Activated CD4-positive, alpha-beta T cell treated with anti-CD3 and anti-CD28 coated beads for 1 hour (primary cell): ENCODE measurements at regions not wholly inside any gene's neighbourhood (a gene's known extent, or its start where the extent isn't known, plus 50 kb on each side); places are given as distances from the start of the nearest gene placed in this dataset.

Source experiments
- DNase-seq: peaks from one replicate; pipeline ENCODE4 v3.0.0-alpha.2; 2020

DNA sequence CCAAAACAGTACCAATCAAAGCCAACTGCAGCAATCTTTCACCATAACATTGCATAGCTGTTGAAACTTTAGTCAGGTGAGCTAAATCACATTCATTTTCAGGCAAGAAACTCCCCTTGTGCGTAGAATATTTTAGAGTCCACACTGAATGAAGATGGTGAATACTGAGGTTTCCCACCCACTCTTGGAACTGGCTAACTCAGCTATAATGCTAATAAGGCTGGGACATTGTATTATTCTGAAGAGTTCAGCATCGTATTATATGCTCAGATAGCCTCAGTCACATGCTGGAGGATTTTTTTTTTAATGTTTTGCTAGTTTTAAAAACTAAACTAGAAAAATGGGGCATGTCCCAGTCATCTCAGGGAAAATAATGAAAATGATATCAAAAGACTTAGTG is 352.3 kb upstream of the FMN2 start:
- DNase-seq = no peak

DNA sequence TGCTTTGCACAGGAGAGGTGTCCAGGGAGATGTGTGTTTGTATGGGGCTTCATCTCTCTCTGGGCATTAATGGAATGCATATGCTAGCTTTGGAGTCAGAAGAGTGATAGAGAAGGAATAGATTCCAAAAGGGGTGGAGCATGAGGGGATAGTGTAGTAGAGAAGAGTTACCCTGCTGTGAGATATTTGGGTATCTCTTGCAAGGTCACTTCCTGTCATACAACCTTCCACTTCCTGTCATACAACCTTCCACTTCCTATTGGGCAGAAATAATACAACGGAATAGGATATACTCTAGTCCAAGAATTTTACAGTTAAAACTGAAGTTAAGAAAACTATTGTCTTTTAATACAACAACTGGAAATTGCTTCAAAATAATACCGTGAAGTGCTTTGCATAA is 351.8 kb upstream of the FMN2 start:
- DNase-seq = no peak

DNA sequence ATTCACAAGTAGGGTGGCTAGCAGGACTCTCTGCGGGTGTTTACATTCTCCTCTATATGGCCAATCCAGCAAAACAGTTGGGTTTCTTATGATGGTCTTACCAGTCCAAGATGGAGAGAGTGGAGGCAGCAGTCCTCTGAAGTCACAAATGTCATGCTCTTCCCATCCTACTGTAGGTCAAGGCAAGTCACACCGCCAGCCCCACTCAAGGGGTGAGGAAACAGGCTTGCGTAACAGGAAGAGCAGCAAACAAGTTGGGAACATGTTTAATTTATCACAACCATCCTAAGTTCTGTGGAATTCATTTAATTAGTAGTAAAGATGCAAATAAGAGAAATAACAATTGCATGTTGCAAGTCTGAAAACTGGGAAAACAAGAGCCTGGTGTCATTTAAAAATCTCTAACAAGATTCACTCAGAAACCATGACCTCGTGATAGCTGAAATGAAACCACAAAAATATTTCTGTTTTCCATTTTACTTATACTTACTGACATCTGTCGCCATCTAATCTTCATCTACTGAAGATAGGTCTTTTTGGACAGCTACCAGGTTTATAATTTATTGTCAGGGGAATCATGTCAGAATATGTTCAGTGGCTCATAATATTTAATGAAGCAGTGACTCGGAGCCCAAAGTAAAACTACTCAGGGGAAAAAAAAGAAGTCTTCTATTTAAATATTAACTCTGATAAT is 349.1 kb upstream of the FMN2 start:
- DNase-seq = no peak

DNA sequence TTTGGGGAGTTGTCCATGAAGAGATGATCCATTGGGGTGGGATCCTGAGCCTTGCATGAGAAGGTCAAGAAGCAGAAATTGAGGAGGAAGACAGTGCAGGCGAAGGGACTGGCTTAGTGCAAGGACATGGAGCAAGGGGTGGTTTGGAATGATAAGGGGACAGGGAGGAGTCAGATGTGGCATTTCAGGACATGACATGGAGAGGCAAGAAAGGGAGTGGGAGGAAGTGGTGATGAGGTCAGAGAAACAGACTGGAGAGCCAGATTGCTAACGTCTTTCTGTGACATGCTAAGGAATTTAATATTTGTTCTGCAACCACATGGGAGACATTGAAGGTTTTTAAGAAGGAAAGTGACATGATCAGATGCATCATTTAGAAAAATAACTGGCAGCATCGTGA is 346.8 kb upstream of the FMN2 start:
- no peak for DNase-seq

DNA sequence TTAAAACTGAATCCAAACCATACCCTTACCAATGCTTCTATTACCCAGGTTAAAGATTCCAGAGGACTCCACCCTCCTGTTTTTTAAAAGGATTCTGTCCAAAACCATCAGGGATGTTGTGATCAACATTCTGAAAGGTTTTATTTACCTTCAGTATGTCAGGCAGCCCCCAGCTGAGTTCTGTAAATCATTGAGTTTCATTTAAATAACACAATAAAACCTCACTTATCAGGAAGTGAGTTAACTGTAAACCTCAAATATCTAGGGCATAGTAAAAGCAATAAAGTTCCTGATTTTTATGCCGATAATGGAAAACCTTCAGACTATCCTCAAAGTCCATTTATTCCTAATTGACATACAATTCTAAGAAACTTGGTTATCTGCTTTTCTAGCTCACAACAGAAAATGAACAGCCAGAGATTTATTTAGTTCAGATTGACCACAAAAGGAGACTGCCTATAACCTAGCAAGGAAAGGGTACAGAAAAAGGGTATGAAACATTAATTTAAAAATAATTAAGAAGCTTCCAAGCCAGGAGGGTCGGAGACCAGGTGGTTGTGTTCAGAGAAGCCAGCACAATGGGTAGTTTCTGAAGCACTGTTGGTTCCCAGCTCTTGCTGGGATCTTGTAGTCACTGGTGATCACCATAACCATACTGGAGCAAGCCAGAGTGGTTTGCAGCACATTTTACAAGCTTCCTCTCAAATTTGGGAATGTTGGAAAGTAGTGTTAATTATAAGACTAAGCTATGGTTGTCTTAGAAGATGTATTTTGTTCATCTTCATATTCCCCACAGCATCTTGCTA is 336.4 kb upstream of the FMN2 start:
- DNase-seq = no peak

DNA sequence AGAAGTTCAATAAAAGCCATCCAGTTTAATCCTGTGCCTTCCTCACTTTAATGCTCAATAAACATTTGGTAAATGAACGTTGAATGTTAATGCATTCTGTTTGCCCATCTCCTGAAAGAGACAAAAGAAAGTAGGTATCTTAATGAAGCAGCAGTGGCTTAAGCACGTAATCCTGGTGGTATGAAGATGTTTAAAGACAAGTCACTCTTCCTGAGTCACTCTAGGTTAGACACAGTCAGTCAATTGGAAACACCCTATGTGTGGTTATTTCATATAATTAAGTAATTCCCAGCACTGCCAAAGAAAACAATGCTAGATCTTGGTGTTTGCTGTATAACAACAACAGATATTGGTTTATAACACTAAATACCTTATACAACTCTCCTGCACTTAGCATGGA is 334.0 kb upstream of the FMN2 start:
- DNase-seq = no peak

DNA sequence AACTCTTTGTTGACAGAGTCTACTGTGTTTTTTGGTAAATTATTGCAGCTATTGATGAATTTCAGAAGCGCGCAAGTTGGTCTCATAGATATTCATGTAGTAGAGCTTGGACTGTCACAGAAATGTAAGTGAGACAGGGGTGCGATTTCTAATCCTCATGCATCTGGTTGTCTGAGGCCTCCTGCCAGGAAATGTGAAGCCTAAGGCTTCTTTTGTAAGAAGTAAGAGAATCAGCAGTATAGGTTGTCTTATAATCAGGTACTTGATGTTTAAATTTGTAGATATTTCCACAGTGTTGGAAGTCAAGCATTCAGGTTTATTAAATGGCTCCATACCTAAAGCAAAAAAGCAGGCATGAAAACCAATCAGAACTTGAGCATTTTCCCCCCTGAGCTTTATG is 332.9 kb upstream of the FMN2 start:
- DNase-seq = no peak

DNA sequence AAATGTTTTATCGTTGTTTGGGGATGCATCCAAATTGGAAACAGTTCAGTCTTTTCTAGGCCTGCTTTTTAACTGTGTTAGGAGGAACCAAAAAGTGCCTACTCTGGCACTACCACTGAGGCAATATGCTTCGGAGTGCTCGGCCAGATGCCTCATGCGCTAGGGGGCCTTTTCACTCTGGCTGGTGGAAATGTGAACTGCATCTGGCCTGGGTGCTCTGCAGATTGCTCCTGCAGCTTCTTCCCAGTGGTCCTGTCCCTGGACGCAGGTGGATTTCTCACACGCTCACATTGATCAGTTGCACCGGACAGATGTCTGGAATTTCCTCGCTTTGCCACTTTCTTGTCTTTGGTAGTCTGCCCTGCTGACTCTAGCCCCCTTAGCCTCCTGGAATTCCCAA is 330.2 kb upstream of the FMN2 start:
- no peak for DNase-seq

DNA sequence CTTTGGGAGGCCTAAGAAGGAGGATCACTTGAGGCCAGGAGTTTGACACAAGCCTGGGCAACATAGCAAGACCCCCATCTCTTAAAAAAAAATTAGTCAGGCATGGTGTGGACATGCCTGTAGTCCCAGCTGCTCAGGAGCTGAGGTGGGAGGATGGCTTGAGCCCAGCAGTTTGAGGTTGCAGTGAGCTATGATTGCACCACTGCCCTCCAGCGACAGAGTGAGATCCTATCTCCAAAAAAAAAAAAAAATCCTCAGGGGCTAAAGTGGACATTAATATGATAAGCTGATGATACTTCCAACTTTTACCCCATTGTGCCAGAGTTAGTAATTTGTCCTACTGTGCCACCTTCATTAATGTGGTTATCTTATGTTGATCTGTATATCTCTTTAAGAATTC is 327.8 kb upstream of the FMN2 start:
- DNase-seq = no peak

DNA sequence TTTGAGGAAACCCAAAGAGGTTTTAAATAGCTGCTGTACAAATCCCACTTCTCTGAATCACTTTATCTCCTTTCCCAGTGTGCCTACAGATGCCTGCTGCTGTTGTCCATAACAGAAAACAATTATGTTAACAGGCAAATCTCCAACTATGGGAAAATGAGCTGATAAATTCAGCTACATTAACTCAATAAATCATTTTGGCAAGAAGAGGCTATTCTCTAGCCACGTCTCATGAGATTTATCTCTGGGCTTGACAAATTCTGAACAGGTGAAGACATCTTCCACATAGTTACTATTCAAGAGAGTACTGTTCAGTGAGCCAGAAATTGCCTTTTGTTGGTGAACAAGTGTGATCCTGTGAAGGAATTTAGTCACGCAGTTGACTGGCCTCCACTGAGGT is 327.1 kb upstream of the FMN2 start:
- no peak for DNase-seq

DNA sequence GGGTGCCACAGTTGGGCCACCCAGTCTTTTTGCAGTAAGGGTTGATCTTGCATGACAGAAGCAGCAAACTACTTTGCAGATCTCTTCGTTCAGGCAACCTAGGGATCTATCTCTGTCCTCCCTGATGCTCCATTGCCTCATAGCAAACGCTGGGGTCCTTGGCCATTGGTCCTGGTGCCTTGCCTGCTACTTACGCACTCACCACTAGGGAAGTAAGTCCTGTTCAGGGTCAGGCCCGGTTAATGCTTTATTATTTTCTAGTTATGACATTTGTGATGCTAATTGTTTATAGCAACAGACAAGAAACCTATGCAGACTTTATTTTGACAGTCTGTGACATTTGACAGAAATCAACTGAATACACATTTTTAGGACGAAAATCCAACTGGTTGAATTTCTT is 326.5 kb upstream of the FMN2 start:
- DNase-seq = no peak

DNA sequence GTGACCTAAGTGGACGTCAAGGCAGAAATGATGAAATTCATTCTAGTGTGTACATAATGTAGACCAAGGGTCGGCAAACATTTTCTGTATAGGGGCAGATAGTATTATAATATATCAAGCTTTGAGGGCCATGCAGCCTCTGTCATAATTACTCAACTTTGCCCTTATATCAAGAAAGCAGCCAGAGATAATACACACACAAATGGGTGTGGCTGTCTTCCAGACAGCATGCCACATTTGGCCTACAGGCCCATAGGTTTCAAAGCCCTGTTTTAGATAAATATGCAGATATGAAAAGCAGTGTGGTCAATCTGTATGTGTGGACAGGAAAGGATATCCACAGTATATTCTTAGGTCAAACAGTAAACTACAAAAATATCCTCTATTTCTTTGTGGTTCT is 320.1 kb upstream of the FMN2 start:
- DNase-seq = no peak

DNA sequence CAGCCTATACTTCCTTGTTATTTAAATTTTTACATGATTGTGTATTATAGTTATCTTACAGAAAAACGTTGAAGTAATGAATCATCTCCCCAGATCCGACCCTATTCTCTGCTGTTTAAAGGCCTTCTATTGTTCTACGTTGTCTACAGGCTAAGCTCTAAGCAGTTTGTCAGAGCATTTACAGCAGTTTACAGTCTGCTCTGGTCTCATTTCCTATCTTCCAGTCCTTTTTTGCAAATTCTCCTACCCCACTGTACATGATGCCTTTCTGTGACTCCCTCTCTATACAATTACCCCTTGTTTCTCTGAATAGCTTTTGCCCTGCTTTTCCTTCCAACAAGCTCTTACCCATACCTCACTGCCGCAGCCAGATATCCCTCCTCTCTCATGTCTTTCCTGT is 319.2 kb upstream of the FMN2 start:
- no peak for DNase-seq

DNA sequence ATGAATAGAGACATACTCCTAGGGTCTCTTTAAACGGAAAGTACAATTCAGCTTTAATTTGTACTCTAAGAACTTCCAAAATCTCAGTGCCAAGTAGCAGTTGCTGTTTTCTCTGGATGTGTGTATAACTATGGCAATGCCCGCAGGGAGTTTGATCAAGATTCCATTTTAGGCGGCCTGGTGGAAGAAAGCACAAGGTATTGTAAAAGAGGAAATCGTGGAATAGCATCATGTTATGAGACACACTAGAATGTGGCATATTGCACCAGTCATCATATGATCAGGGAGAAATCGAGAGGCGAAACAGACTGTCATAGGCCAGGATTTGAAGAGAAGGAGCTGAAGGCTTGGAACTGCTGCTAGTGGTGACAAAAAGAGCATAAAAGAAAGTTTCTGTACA is 316.2 kb upstream of the FMN2 start:
- no peak for DNase-seq

DNA sequence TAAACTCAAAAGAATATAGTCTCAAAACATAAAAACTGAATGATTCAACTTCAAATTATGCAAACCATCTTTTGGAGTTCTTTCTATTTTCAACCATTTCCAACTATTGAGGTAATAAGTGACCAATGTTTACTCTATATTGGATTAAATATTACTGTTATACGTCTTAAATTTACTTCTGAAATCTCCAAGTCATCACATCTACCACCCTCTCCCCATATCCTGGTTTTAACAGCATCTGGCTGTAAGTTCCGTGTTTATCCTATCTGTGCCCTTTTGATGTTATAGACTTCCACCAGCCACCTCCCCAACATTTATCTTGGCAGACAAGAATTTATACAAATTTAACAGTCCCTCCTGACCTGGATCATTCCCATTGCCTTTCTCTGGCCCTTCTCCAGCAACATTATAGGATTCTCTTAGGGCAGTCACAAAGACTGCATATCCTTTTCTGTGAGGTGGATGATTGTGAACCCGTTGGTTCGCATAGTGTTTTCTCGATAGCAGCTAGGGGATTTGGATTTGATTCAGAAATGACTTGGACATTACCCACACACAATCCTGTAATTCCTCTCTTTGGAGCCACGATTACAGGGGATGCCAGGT is 313.4 kb upstream of the FMN2 start:
- DNase-seq = no peak

DNA sequence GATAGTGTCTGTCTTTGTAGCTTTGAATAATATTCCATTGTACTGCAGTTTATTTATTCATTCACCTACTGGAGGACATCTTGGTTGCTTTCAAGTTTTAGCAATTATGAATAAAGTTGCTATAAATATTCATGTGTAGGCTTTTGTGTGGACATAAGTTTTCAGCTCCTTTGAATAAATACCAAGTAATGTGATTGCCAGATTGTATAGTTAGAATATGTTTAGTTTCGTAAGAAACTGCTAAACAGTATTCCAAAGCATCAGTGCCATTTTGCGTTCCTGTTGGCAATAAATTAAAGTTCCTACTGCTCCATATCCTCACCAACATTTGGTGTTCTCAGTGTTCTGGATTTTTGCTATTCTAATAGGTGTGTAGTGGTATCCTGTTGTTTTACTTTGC is 311.7 kb upstream of the FMN2 start:
- no peak for DNase-seq

DNA sequence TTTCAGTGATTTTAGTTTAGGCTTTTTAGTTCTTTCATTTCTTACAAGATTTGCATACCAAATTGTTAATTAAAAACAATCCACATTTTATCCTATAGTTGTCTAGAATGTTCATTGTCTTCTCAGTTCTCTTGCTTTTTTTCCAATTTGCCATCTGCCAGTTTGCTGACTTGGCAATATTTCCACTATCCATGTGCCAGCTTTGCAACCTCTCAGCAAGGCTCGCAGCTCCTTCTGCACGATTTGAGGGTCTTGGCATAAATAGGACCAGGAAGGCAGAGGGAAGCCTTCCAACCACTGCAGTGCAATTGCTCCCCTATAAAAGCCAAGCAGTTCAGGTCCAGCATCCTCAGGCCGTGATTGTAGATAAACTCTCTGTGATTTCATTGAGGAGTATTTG is 306.8 kb upstream of the FMN2 start:
- no peak for DNase-seq

DNA sequence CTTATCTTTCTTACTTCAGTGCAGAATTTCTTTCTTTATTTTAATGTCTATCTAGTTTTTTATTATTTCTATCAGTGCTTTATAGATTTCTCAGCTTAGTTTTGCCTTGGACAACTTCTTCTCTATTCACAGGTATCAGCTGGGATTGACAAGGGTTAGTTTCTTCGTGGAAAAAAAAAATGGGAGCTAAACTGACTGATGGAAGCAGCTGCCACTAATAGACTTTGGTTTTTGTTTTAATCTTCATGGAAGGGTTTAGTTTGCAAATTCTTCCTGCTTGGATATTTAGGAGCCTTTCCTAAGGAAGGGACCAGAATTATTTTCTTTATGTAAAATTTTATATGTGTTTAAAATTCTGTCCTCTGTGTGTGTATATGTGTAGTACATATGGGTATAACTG is 306.1 kb upstream of the FMN2 start:
- no peak for DNase-seq

DNA sequence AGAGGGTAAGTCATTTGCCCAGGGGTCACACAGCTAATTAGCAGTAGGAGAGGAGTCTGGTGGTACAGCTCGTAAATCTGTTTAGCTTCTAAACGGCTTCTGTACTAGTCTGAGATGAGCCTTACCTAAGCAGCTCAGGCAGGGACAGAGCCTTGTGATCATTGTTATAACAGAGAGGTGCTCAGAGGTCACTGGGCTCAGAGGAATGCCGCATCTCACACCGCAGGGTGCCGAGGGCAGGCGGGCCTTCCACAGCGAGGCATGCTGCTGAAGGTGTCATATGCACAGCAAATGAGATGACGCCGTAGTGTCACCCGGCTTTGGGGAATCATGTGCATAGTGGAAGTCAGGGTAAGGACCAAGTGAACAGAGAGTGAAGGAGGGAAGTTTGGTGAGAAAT is 305.2 kb upstream of the FMN2 start:
- DNase-seq = no peak

DNA sequence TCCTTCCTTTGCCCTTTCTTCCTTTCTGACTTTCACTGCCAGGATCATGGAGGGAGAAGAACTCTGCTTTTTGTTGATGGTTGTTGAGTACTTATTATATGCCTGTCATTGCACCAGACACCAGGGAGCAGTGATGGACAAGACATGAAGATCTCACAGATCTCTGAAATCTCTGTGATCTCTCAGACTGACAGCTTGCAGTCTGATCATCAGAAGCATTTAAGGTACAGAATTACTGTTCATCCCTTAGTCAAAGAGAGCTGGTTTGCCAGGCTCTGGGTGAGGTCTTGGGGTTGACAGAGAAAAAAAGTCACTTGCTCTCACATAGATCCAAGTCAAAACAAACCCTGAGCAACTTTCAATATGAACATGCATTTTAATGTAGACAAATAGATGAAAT is 299.5 kb upstream of the FMN2 start:
- DNase-seq = no peak

DNA sequence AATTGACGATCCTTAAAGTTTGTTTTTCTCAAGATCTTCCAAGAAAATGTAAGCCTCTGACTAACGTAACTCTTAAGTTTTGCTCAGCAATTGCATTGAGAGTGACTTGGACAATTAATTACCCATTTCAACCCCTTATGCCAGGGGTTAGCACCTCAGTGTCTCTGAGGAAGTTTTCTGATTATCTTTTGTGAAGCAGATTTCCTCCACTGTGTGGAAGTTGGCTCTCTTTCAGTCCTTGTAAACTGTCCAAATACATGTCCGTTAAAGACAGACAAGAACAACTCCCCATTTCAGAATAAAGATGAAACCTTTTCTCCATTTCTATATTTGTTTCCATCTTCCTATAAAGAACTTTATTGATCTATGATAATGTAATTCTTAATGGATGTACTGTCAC is 296.4 kb upstream of the FMN2 start:
- DNase-seq = no peak

DNA sequence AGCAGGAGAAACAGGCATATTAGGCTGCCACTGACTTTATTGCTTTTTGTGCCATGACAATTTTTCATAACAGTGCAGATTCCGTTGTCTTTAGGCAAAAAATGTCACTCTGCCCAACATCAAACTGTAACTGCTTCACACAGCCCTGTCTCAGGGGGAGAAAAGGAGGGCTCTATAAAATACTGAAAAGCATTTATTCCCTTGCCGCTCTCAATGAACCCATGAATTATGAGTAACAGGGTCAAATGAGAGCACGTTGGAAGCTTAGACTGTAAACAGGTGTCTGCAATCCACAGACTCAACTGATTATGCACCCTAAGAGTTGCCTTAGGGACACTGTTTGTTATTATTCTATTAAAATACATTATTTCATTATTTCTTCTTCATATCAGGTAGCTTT is 292.1 kb upstream of the FMN2 start:
- no peak for DNase-seq

DNA sequence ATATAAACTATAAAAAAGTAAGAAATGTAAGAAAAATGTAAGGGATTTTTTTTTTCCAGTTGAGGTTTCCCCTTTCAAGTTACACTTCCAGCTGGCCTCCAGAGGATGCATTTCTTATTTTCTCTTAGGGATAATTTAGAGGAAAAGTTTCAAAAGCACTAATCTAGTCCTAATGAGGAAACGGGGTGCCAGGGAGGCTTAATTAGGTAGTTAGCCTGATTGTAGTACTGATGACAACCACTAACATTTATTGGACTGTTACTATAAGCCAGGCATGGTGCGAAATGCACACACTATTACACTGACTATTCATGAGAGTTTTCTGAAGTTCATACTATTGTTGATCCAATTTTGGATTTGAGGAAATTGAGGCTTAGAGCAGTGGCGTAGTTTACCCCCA is 290.8 kb upstream of the FMN2 start:
- no peak for DNase-seq

DNA sequence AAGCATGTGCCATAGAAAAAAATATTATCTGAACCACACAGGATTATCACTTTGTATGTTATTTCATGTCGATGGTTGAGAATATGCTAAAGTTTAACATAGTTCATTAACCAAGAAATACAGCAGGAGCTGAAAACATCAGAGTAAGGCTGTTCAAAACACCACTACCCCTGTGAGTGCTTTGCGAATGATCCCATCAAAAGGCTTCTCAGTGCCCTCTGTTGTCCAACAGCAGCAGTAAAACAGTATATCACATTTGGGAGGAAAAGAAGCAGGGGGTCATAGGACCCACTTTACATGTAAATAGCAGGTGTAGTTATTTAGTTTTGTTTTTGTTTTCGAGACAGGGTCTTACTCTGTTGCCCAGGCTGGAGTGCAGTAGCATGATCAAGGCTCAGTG is 289.4 kb upstream of the FMN2 start:
- DNase-seq = no peak

DNA sequence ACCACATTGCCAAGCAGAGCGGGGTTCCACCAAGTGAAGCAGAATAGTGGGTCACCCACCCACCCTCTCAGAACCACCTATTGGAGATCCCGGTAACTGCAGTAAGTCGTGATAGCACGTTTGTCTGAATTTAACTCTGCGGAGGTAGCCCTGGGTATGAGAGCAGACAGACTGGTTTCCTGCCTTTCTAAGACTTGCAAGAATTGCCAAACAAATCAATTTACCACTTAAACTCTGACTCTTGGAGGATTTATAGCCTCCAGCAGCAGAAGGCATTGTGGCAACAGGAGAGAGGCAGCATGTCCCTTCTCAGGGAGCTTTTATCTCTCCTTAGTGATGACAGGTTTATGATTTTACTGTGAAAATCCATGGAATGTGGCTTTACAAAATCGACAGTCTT is 287.9 kb upstream of the FMN2 start:
- DNase-seq = no peak
